ENCODE measurements at regions not wholly inside any gene's neighbourhood (a gene's known extent, or its start where the extent isn't known, plus 50 kb on each side); places are given as distances from the start of the nearest gene placed in this dataset.
A peak's percentile ranks its signal among the peaks of the same experiment; 100 is the strongest.
"Not testable (repeated sequence)": the region's sequence is repeated elsewhere in the genome, so short reads cannot be mapped to it uniquely, and the experiment has no call there.

DNA sequence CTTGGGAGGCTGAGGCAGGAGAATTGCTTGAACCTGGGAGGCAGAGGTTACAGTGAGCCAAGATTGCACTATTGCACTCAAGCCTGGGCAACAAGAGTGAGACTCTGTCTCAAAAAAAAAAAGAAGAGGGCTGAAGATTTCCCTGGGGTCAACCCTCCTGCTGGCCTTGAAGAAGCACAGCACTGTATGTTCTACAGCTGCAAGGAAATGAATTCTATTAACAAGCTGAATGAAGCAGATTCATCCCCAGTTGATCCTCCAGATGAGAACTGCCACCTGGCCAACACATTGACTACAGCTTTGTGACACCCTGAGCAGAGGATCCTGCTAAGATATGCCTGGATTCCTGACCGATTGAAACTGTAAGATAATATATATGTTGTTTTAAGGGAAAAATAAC lies 129.5 kb downstream of the ADSS2 start:
- DNase-seq (ENCODE audit: low read depth in 2 of 2) = no peak

DNA sequence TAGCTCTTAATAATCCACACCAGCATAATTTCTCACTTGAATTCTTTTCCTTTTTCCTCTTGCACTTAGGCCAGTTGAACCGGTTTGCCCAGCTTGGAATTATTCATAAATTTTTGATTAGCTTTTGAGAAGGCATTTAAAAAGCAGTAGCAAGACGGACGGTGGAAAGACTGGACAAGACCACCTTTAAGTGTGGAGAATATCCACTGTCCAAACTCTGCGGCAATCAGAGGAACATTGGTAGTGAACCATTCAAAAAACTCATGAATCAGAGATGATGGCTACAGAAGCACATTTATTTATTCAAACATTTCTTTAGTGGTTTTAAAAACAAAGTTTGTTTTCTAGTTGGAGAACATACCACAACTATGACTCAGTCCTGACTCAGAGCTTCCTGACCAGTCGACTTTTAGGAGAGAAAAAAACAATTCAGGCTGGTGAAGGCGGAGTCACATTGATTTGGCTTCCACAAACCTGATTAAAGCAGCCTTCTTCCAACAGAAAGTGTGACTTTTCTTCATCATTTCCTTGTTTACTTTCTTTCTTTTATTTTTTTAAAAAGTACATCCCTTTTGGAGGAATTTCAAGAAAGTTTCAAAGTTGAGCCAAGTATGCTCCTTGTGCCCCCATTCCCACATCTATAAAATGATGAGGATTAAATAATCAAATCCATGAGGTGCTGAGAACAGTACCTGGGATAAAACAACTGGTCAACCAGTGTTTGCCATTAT lies 128.8 kb downstream of the ADSS2 start:
- DNase-seq (ENCODE audit: low read depth in 2 of 2) = peak in 1 of 2 donors; percentile 9

DNA sequence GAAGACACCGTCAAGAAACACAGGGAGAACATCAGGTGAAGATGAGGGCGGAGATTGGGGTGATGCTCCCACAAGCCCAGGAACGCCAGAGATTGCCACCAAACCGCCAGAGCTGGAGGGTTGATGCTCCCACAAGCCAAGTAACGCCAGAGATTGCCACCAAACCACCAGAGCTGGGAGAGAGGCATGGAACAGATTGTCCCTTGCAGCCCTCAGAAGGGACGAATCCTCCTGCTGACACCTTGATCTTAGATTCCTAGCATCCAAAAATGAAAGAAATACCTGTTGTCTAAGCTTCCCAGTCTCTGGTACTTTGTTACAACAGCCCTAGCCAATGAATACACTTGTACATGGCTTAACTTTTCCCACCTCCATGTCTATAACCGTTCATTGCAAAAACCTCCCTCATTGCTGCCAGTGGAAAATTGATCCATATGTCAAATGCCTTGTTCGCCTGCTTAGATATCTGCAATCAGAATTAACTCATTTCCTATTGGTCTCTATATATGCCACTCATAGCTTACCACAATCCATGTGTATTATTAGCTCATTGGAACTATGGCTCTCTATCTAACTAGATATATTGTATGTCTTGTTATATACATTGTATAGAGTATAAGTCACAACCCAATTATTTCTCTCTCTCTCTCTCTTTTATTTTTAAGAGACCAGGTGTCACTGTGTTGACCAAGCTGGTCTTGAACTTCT lies 127.4 kb downstream of the ADSS2 start:
- DNase-seq (ENCODE audit: low read depth in 2 of 2) = no peak

DNA sequence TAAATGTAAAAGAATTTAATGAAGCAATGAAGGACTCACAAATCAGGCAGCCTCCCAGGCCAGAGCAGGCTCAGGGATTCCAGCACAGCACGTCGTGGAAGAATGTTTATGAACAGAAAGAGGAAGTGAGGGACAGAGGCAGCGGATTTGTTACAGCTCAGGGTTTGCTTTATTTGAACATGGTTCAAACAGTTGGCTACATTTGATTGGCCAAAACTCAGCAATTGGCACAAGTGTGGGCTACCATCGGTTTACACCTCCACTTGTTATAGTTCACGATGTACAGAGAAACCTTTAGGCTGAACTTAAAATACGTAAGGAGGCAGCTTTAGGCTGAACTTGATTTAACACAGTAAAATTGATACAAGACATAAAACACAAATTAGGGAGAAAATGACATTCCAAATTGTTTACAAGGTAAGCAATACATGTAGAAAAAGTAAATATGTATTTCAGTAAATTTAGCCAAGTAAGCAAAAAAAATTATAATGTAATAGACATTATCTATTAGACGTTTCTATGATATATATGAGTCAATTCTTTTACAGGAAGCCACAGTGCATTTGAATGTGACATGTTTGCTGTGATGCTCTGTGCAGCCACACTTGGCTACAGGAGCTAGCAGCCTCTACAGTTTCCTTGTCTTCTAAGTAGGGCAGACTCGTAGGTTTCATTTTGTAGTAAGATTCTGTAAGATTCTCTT lies 126.5 kb downstream of the ADSS2 start:
- DNase-seq (ENCODE audit: low read depth in 2 of 2) = no peak

DNA sequence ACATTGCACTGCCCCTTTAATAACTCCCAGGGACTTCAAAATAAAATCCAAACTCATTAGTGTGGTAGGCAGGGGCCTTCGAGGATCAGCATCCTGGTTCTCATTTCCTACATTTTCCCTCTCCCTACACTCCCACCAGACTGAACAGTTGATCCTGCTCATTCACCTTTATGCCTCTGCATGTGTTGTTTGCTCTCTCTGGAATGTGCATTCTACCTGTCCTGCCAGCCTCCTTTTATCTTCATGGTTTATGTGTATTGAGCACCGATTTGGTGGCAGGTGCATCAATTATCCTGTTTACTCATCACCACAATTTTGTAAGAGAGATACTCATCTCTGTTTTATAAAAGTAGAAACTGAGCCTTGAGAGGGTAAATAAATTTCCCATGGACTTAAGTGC lies 125.0 kb downstream of the ADSS2 start:
- DNase-seq (ENCODE audit: low read depth in 2 of 2) = no peak

DNA sequence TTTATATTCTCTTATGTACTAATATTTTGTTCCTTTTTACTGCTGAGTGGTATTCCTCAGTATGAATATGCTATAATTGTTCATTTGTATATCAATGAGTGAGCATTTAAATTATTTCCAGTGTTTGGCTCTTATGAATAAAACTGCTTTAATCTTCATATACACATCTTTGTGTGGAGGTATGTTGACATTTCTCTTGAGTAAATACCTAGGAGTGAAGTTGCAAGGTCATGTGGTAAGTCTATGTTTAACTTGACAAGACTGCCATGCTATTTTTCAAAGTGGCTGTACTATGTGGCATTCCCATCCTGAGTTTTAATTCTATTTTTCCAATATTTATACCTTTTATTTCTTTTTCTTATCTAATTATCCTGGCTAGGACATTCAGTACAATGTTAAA lies 124.2 kb downstream of the ADSS2 start:
- DNase-seq (ENCODE audit: low read depth in 2 of 2) = no peak

DNA sequence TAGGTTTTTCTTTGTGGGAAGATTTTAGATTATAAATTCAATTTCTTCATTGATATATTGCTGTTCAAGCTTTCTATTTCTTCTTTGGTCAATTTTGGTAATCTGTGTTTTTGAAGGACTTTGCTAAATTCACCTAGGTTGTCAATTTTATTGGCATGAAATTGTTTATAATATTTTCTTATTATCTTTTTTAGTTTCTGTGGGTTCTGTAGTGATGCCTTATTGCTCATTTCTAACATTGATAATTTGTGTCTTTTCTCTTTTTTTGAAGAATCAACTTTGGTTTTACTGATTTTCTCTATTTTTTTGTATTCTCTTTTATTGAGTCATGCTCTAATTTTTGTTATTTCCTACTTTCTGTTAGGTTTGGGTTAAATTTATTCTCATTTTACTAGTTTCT lies 123.2 kb downstream of the ADSS2 start:
- no peak for DNase-seq (ENCODE audit: low read depth in 2 of 2)

DNA sequence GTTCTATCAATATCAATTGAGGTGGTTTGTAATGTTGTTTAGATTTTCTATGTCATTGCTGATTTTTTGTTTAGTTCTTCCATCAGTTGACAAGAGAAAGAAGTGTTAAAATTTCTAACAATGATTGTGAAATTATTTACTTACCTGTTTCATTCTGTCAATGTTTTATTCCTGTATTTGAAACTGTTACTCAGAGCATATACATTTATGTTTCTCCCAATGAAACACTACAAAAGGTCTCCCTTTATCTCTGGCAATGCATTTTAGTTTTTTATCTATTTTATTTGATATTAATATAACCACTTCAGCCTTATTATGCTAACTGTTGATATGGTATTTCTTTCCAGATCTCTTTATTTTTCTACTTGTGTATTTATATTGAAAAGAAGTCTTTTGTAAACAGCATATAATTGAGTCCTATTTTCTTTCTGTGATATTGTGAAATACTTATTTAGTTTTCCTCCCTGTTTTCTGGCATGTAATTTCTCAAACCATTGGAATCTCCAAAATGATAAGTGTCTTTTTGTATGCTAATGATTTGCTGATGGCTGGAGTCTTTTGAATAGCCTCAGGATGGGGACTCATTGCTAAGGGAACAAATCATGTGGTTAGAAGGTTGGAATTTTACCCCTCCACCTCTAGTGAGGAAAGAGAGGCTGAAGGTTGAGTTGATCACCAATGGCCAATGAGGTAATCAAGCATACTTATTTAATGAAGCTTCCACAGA lies 122.0 kb downstream of the ADSS2 start:
- DNase-seq (ENCODE audit: low read depth in 2 of 2) = no peak

DNA sequence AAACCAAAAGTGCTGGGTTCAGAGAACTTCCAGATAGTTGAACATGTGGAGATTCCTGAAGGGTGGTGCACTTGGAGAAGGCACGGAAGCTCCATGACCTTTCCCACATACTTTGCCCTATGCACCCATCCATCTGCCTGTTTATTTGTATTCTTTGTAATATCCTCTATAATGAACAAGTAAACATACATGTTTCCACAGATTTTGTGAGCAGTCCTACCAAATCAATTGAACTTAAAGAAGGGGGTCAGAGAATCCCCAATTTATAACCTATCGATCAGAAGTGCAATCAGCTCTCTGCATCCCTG lies 121.4 kb downstream of the ADSS2 start:
- no peak for DNase-seq (ENCODE audit: low read depth in 2 of 2)

DNA sequence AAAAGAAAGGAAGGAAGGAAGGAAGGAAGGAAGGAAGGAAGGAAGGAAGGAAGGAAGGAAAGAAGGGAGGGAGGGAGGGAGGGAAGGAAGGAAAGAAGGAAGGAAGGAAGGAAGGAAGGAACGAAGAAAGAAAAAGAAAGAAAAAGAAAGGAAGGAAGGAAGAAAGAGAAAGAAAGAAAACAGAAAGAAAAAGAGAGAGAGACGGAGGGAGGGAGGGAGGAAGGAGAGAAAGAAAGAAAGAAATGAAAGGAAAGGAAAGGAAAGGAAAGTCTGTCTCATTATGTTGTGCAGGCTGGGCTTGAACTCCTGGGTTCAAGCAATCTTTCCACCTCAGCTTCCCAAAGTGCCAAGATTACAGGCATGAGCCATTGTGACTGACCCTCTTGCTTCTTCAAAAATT lies 118.9 kb downstream of the ADSS2 start:
- DNase-seq (ENCODE audit: low read depth in 2 of 2) = not testable (repeated sequence)

DNA sequence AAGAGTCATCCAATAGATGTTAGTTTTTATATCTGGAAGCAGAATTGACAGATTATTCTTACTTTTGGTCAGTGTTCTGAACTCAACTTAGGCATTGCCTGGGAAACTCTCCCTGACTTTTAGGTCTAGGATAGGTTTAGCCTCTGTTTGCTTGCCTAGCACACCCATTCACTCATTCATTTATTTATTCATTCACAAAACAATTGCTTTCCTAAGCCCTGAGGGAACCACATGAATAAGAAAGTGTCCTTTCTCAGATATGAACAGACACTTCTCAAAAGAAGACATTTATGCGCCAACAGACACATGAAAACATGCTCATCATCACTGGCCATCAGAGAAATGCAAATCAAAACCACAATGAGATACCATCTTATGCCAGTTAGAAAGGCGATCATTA lies 117.4 kb downstream of the ADSS2 start:
- DNase-seq (ENCODE audit: low read depth in 2 of 2) = not testable (repeated sequence)

DNA sequence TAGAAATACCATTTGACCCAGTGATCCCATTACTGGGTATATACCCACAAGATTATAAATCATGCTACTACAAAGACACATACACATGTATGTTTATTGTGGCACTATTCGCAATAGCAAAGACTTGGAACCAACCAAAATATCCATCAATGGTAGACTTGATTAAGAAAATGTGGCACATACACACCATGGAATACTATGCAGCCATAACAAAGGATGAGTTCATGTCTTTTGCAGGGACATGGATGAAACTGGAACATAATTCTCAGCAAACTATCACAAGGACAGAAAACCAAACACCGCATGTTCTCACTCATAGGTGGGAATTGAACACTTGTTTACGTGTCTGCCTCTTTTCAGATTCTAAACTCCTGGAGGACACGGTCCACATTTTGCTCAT lies 116.9 kb downstream of the ADSS2 start:
- not testable (repeated sequence) for DNase-seq (ENCODE audit: low read depth in 2 of 2)

DNA sequence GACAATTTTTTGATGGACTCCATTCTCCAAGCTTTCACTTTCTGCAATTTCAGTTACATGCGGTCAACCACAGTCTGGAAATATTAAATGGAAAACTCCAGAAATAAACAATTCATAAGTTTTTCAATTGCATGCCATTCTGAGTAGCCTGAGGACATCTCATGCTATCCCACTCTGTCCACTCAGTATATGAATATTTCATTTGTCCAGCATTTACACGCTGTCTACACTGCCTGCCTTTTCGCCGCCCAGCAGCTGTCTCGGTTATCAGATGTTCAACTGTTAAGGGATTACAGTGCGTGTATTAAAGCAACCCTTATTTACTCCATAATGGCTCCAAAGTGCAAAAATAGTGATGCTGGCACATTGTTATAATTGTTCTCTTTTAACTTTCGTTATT lies 116.3 kb downstream of the ADSS2 start:
- DNase-seq (ENCODE audit: low read depth in 2 of 2) = no peak

DNA sequence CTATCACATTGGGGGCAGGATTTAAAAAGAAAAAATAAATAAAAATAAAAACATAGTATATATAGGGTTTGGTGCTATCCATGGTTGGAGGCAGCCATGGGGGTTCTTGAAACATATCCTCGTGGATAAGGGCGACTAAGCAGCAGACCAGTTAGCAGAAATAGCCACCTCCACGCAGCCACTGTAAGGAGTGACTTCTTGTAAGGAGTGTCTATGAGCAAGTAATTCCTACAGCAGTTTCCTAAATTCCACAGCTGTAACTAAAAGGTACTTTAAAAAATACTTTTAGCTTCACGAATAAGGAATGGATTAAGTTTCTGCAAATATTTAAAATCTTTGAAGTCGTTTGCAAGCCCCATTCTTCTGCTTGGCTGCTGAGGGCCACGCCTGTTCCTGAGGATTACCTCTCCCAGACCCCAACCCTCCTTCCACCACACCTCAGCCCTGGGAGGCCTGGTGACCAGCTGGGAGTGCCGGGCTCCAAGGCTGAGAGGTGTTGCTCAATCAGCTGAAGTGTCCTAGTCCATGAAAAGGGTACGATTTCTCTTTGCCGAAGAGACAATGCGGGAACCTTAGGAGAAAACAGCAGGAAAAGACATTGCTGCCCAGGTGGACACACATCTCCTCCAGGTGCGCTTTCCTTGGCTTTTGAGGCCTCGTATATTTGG lies 115.3 kb downstream of the ADSS2 start:
- no peak for DNase-seq (ENCODE audit: low read depth in 2 of 2)

DNA sequence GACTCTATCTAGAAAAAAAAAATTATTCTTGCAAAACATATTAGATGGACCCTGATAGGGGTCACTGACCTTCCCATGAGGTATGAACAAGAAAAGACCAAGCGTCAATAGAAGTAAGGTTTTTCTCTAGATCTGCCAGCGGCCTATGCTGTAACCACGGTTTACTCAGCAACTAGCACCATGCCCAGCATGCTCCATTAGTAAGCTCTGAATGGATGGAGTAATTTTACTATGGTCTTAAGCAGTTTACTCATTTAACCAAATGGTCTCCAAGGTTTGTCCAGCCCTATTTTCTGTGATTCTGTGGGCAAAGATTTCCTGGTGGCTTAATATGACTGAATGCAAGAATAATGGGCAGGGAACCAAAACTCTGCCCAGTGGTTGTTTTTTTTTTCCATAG lies 113.9 kb downstream of the ADSS2 start:
- no peak for DNase-seq (ENCODE audit: low read depth in 2 of 2)

DNA sequence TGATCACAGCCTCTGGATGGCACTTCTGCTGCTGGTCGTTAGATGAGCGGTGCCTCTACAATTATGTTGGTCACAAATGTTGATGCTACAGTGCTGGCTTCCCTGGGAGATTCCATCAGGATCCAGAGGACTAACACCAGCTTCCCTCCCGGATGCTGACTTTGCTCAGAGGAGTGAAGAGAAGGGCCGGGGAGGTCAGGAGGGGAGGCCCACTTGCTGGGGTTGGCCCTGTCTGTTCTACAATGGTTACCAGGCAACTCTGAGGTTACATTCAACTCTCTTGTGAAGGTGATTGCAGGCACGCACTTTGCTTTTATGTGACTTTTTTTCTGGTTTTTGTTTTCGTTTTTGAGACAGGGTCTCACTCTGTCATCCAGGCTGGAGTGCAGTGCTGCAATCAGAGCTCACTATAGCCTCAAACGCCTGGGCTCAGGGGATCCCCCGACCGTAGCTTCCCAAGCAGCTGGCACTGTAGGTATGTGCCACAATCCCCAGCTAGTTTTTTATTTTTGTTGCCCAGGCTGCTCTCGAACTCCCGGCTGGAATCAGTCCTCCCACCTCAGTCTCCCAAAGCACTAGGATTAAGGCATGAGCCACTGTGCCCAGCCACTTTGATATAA lies 112.5 kb downstream of the ADSS2 start:
- DNase-seq (ENCODE audit: low read depth in 2 of 2) = no peak

DNA sequence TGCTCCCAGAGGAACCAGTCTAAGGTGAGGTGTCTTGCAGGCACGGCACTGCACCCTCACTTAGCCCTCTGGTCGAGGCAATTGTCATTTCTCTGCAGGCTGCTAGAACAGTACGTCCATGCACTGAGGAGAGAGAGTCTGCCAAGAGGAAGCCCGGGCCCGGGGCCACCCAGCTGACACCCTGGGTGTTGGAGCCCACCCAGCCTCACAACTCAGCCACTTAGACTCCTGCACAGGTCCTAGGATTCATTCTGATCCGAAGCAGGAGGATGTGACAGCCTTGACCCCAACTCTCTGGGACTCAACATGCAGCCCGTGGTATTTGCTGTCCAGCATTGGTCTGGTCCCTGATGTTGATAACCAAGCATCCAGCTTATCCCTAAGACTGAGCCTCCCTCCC lies 111.9 kb downstream of the ADSS2 start:
- no peak for DNase-seq (ENCODE audit: low read depth in 2 of 2)

DNA sequence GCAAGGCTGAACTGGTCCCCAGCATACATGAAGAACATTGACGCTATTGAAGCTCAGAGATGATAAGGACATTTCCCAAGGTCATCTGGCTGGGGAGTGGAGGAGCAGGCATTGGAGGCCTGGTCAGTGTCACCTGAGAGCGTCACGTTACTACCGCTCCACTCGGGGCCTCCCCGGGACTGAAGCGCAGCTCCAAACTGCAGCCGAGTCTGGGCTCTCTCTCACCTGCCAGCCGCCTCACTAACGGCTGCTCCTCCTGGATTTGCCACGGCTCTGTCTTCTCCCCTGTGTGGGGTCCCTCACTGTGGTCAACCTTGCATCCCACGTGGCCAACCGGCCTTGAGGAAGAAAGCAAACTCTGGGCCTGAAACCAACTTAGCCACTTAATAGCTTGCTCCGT lies 111.3 kb downstream of the ADSS2 start:
- DNase-seq (ENCODE audit: low read depth in 2 of 2) = no peak

DNA sequence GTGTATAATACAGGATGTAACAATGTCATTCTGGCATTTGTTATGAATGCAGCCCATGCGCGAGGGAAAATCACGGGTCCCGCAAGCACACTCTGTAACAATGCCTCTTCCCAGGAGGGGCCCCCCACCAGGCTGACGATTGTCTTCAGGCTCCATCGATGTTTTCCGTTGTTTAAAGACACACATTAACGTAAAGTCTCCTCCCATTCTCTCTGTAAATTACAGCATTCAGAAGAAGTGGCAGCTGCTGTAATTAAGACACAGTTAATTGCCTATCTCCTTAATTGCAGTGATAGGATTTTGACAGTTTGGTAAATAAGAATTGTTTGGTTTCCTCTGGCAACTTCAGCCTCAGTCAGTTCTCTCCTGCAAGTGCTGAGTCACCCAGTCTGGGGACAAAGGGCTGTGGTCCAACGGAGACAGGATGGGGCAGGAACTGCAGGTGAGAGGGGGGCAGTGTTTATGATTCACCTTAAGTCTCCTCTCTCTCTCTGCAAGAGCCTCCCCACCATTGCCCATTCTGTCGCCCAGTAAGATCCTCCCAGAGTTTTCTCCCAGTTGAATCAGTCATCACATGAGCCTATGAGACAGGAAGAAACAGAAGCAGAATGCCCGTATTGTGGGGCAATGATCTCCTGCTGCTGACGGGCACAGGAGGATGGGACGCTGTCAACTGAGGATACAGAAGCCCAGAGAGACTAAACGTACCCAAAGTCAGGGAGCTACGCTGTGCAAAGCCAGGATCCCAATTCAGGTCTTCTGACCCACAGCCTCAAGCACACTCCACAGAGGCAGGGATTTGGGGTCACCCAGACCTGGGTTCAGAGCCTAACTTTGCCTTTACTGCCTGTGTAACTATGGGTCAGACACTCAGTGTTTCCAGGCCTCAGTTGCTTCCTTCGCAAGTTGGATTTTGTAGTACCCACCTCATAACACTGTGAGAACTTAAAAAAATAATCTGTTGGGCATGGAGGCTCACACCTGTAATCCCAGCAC lies 110.0 kb downstream of the ADSS2 start:
- no peak for DNase-seq (ENCODE audit: low read depth in 2 of 2)

DNA sequence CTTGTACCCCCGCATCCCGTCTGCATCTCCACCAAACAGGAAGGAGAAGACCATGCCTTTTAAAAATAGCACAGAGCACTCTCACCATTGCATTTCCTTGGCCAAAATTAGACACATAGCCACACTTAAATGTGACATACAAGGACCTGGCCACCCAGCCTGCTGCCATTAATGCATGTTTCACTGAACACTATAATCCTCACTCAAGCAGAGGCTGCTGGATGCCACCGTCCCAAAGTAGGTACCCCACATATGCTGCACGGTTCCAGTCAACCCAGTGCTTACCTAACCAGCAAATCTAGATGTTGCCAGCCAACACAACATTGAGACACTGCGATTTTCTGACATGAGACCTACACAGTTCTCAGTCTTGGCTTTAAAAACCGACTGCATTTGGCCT lies 107.7 kb downstream of the ADSS2 start:
- no peak for DNase-seq (ENCODE audit: low read depth in 2 of 2)

Measured in stimulated activated CD8-positive, alpha-beta memory T cell treated with anti-CD3 and anti-CD28 coated beads, Interleukin-7, amount 100 ng/mL, for 4 hours (primary cell).